GM12878 (cell line): ENCODE measurements at regions not wholly inside any gene's neighbourhood (a gene's known extent, or its start where the extent isn't known, plus 50 kb on each side); places are given as distances from the start of the nearest gene placed in this dataset.

Experiments
- ATAC-seq: fragments of 200-7000 bp; cut with Tn5 transposase; 3 replicates; pipeline ENCODE4 v1.9.1; 2020; ENCODE audit warnings: mild to moderate bottlenecking, moderate library complexity
- BruUV-seq: library from RNA; stranded (reverse); fragments of 400-500 nt; replicated peaks from 2 replicates; lab custom pipeline; 2021; lab: Mats Ljungman, UMichigan
- CTCF ChIA-PET: fragments of 300-600 bp; sonication (Branson Sonifier 250); formaldehyde crosslinking; extraction: SDS; loops from one replicate; lab custom pipeline; 2021; ENCODE audit warnings: inconsistent platforms; lab: Yijun Ruan, JAX
- POLR2A ChIA-PET: fragments of 350-600 bp; formaldehyde crosslinking; extraction: SDS; loops from one replicate; lab custom pipeline; 2021; ENCODE audit warnings: inconsistent platforms; lab: Charles Lee
- RAD21 ChIA-PET: fragments of 300-600 bp; sonication (Branson Sonifier 250); formaldehyde crosslinking; loops from one replicate; lab custom pipeline; 2023; ENCODE audit warnings: antibody characterized with exemption; ENCODE audit not compliant: unreplicated experiment; lab: Charles Lee
- SMC1A ChIA-PET: fragments of 300-600 bp; sonication (Branson Sonifier 250); formaldehyde crosslinking; loops from one replicate; lab custom pipeline; 2023; ENCODE audit not compliant: unreplicated experiment, uncharacterized antibody; lab: Charles Lee
- DNase-seq: peaks from one replicate; pipeline ENCODE4 v3.0.0-alpha.2; 2011; ENCODE audit warnings: low read depth, low spot score
- FAIRE-seq: peaks from 3 replicates; lab custom pipeline; 2011; peaks lifted over from hg19 to GRCh38; lab: Jason Lieb, UNC
- H2AFZ ChIP-seq: 2 replicates; pipeline ENCODE4 v1.6.0; 2011; ENCODE audit warnings: low read depth, low read length, control low read depth; ENCODE audit not compliant: control insufficient read depth
- H3K27ac ChIP-seq: 2 replicates; pipeline ENCODE4 v1.5.1; 2011; ENCODE audit warnings: control low read depth; ENCODE audit not compliant: control insufficient read depth, insufficient read depth
- H3K27me3 ChIP-seq, 2 experiments: replicated peaks in 1 of 2; 2 replicates each; pipeline versions ENCODE4 v1.6.0 to v1.6.1; 2011; ENCODE audit warnings: low read length in 1 of 2; ENCODE audit not compliant: control insufficient read depth in 2 of 2, insufficient read depth in 2 of 2
- H3K36me3 ChIP-seq, 2 experiments: 2 replicates each; pipeline ENCODE4 v1.5.1; 2011; ENCODE audit warnings: low read length in 1 of 2; ENCODE audit not compliant: control insufficient read depth in 2 of 2, insufficient read depth in 2 of 2
- H3K4me1 ChIP-seq: 2 replicates; pipeline ENCODE4 v1.6.1; 2011; ENCODE audit warnings: mild to moderate bottlenecking, low read length, moderate library complexity, mixed read lengths; ENCODE audit not compliant: control insufficient read depth, insufficient read depth
- H3K4me2 ChIP-seq: 2 replicates; pipeline ENCODE4 v1.6.0; 2011; ENCODE audit warnings: control low read depth; ENCODE audit not compliant: control insufficient read depth, insufficient read depth
- H3K4me3 ChIP-seq: fragments of 200-600 bp; sonication (generic); 2 replicates; pipeline ENCODE4 v1.5.1; 2016
- H3K79me2 ChIP-seq: 2 replicates; pipeline ENCODE4 v1.6.0; 2011; ENCODE audit warnings: low read length; ENCODE audit not compliant: control insufficient read depth, insufficient read depth
- H3K9ac ChIP-seq: 2 replicates; pipeline ENCODE4 v1.8.0; 2011; ENCODE audit warnings: low read length, control low read depth, mixed read lengths; ENCODE audit not compliant: control insufficient read depth, insufficient read depth
- H3K9me3 ChIP-seq: replicated peaks from 3 replicates; pipeline ENCODE4 v1.5.1; 2011; ENCODE audit warnings: mild to moderate bottlenecking, low read length; ENCODE audit not compliant: control insufficient read depth, insufficient read depth
- H4K20me1 ChIP-seq: 2 replicates; pipeline ENCODE4 v1.6.0; 2011; ENCODE audit not compliant: control insufficient read depth, insufficient read depth
- KDM1A ChIP-seq: fragments of 200-600 bp; sonication (generic); IDR thresholded peaks from 2 replicates; pipeline ENCODE4 v1.6.1; 2016; ENCODE audit warnings: borderline replicate concordance
- NFXL1 ChIP-seq: fragments of 450-650 bp; IDR thresholded peaks from 2 replicates; pipeline ENCODE4 v1.6.1; 2017; ENCODE audit warnings: antibody characterized with exemption, mild to moderate bottlenecking, borderline replicate concordance
- RCOR1 ChIP-seq: conservative IDR thresholded peaks from 2 replicates; pipeline ENCODE4 v1.6.1; 2012; ENCODE audit warnings: low read depth, low read length, improper control_type of control experiment
- WGBS: methylation state at CpG from one replicate; pipeline ENCODE4 v1.1.6; 2016; ENCODE audit warnings: low lambda C conversion rate; ENCODE audit not compliant: insufficient replicate concordance, insufficient coverage; ENCODE audit errors: missing lambda C conversion rate; 5-methylcytosine and 5-hydroxymethylcytosine counted together
- in situ Hi-C: fragments of 300-500 bp; cut with MboI; formaldehyde crosslinking; loops from 9 replicates; pipeline ENCODE4 v1.14.3; 2018; ENCODE audit warnings: mixed read lengths
- intact Hi-C: fragments of 100-400 bp; cut with micrococcal nuclease; formaldehyde crosslinking; loops from one replicate; pipeline ENCODE4 v1.14.2; 2022; ENCODE audit not compliant: unreplicated experiment
- TF ChIP-seq, protein P1 (sequence below): IDR thresholded peaks from 2 replicates; pipeline ENCODE4 v1.6.1; 2012; ENCODE audit warnings: mild to moderate bottlenecking, low read depth, low read length
- TF ChIP-seq, protein P2 (sequence below): IDR thresholded peaks from 2 replicates; pipeline ENCODE4 v1.6.1; 2012; ENCODE audit warnings: improper control_type of control experiment, low read depth, low read length; ENCODE audit not compliant: insufficient replicate concordance
- TF ChIP-seq, protein P3 (sequence below): fragments of 450-650 bp; IDR thresholded peaks from 2 replicates; pipeline ENCODE4 v1.6.1; 2017; ENCODE audit warnings: mild to moderate bottlenecking, low read depth, inconsistent platforms; ENCODE audit not compliant: poor library complexity, severe bottlenecking

DNA sequence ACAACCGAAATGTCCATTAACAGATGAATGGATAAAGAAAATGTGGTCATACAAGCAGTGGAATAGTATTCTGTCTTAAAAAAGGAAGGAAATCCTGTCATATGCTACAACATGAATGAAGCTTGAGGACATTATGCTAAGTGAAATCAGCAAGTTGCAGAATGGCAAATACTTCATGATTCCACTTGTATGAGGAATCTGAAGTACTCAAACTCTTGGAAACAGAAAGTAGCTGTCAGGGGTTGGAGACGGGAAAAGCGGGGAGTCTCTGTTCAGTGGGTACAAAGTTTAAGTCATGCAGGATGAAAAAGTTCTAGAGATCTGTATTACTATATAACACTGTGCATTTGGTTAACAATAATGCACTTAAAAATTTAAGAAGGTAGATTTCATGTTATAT is 209.0 kb upstream of the SIX2 start:
- H3K36me3 ChIP-seq = no peaks in the 10 kb centered on the region
- POLR2A ChIA-PET = no interaction called here
- no peaks in the 10 kb centered on the region for H4K20me1 ChIP-seq
- H3K4me2 ChIP-seq = no peak overlapping the region
- H3K4me1 ChIP-seq = no peaks in the 10 kb centered on the region
- H3K9me3 ChIP-seq = no peaks in the 10 kb centered on the region; the same call in 2 of the 3 replicates
- RAD21 ChIA-PET = no interaction called here
- H3K4me3 ChIP-seq = no peak overlapping the region
- no peak for ATAC-seq
- no peaks in the 10 kb centered on the region; a peak in 2 of 4 replicates for H3K27me3 ChIP-seq
- TF ChIP-seq, protein P1, sequence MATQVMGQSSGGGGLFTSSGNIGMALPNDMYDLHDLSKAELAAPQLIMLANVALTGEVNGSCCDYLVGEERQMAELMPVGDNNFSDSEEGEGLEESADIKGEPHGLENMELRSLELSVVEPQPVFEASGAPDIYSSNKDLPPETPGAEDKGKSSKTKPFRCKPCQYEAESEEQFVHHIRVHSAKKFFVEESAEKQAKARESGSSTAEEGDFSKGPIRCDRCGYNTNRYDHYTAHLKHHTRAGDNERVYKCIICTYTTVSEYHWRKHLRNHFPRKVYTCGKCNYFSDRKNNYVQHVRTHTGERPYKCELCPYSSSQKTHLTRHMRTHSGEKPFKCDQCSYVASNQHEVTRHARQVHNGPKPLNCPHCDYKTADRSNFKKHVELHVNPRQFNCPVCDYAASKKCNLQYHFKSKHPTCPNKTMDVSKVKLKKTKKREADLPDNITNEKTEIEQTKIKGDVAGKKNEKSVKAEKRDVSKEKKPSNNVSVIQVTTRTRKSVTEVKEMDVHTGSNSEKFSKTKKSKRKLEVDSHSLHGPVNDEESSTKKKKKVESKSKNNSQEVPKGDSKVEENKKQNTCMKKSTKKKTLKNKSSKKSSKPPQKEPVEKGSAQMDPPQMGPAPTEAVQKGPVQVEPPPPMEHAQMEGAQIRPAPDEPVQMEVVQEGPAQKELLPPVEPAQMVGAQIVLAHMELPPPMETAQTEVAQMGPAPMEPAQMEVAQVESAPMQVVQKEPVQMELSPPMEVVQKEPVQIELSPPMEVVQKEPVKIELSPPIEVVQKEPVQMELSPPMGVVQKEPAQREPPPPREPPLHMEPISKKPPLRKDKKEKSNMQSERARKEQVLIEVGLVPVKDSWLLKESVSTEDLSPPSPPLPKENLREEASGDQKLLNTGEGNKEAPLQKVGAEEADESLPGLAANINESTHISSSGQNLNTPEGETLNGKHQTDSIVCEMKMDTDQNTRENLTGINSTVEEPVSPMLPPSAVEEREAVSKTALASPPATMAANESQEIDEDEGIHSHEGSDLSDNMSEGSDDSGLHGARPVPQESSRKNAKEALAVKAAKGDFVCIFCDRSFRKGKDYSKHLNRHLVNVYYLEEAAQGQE = no peak
- no peaks in the 10 kb centered on the region for H3K79me2 ChIP-seq
- WGBS = 62% methylated on average over 3 of the region's 3 CpGs
- DNase-seq = no peak
- intact Hi-C loops = no loop called here
- no peak overlapping the region for H3K9ac ChIP-seq
- SMC1A ChIA-PET = no interaction called here
- H3K27ac ChIP-seq = no peak overlapping the region
- FAIRE-seq = no peak
- H2AFZ ChIP-seq = no peak overlapping the region
- in situ Hi-C loops = no loop called here
- CTCF ChIA-PET = no interaction called here
- no TSS peak for BruUV-seq

DNA sequence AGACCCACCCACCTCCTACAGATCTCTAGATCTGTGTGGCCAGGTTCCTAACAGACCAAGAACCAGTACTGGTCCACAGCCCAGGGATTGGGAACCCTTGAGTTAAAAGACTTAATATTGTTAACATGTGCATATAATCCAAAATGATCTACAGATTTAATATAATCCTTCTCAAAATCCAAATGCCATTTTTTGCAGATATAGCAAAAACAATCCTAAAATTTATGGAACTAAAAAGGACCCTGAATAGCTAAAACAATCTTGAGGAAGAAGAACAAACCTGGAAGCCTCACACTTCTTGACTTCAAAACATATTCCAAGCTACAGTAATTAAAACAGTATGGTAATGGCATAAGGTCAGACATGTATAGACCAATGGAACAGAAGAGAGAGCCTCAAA is 206.9 kb upstream of the SIX2 start:
- POLR2A ChIA-PET = no interaction called here
- CTCF ChIA-PET = no interaction called here
- TF ChIP-seq, protein P2, sequence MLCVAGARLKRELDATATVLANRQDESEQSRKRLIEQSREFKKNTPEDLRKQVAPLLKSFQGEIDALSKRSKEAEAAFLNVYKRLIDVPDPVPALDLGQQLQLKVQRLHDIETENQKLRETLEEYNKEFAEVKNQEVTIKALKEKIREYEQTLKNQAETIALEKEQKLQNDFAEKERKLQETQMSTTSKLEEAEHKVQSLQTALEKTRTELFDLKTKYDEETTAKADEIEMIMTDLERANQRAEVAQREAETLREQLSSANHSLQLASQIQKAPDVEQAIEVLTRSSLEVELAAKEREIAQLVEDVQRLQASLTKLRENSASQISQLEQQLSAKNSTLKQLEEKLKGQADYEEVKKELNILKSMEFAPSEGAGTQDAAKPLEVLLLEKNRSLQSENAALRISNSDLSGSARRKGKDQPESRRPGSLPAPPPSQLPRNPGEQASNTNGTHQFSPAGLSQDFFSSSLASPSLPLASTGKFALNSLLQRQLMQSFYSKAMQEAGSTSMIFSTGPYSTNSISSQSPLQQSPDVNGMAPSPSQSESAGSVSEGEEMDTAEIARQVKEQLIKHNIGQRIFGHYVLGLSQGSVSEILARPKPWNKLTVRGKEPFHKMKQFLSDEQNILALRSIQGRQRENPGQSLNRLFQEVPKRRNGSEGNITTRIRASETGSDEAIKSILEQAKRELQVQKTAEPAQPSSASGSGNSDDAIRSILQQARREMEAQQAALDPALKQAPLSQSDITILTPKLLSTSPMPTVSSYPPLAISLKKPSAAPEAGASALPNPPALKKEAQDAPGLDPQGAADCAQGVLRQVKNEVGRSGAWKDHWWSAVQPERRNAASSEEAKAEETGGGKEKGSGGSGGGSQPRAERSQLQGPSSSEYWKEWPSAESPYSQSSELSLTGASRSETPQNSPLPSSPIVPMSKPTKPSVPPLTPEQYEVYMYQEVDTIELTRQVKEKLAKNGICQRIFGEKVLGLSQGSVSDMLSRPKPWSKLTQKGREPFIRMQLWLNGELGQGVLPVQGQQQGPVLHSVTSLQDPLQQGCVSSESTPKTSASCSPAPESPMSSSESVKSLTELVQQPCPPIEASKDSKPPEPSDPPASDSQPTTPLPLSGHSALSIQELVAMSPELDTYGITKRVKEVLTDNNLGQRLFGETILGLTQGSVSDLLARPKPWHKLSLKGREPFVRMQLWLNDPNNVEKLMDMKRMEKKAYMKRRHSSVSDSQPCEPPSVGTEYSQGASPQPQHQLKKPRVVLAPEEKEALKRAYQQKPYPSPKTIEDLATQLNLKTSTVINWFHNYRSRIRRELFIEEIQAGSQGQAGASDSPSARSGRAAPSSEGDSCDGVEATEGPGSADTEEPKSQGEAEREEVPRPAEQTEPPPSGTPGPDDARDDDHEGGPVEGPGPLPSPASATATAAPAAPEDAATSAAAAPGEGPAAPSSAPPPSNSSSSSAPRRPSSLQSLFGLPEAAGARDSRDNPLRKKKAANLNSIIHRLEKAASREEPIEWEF = no peak
- TF ChIP-seq, protein P3, sequence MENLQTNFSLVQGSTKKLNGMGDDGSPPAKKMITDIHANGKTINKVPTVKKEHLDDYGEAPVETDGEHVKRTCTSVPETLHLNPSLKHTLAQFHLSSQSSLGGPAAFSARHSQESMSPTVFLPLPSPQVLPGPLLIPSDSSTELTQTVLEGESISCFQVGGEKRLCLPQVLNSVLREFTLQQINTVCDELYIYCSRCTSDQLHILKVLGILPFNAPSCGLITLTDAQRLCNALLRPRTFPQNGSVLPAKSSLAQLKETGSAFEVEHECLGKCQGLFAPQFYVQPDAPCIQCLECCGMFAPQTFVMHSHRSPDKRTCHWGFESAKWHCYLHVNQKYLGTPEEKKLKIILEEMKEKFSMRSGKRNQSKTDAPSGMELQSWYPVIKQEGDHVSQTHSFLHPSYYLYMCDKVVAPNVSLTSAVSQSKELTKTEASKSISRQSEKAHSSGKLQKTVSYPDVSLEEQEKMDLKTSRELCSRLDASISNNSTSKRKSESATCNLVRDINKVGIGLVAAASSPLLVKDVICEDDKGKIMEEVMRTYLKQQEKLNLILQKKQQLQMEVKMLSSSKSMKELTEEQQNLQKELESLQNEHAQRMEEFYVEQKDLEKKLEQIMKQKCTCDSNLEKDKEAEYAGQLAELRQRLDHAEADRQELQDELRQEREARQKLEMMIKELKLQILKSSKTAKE = no peak
- TF ChIP-seq KDM1A = no peak
- TF ChIP-seq RCOR1 = no peak
- no peak for TF ChIP-seq NFXL1

More for the DNA sequence above, 206.9 kb upstream of the SIX2 start:
- FAIRE-seq (no peak), DNase-seq (no peak), ATAC-seq (no peak)
- no peaks in the 10 kb centered on the region for H3K4me1 ChIP-seq
- no peak overlapping the region for H3K4me3 ChIP-seq
- no TSS peak for BruUV-seq
- ChIA-PET RAD21 (interaction anchor here (0.9 kb wide), 1 partner anchor 115 kb away, joined by 3 read pairs; no protein-coding TSS in a partner anchor), SMC1A (no interaction called here)
- in situ Hi-C loops (no loop called here), intact Hi-C loops (no loop called here)
- H3K36me3 ChIP-seq = no peaks in the 10 kb centered on the region
- H2AFZ ChIP-seq = no peak overlapping the region
- no peaks in the 10 kb centered on the region; the same call in 2 of the 3 replicates for H3K9me3 ChIP-seq
- no peak overlapping the region for H3K27ac ChIP-seq
- no peak overlapping the region for H3K9ac ChIP-seq
- H3K27me3 ChIP-seq = no peaks in the 10 kb centered on the region; a peak in 2 of 4 replicates
- H4K20me1 ChIP-seq = no peaks in the 10 kb centered on the region
- H3K79me2 ChIP-seq = no peaks in the 10 kb centered on the region
- H3K4me2 ChIP-seq = no peak overlapping the region
